Raji (cell line): ENCODE measurements at regions not wholly inside any gene's neighbourhood (a gene's known extent, or its start where the extent isn't known, plus 50 kb on each side); places are given as distances from the start of the nearest gene placed in this dataset.

Experiments used
- POLR2A ChIP-seq: IDR thresholded peaks from 2 replicates; pipeline ENCODE4 v1.6.1; 2011; ENCODE audit warnings: low read depth, low read length, control low read depth; ENCODE audit not compliant: insufficient read depth

- TF ChIP-seq POLR2A, result no peak
Observed at GRCh38 chr1:55285834-55286233, 70.7 kb upstream of the USP24 start.

- no peak for TF ChIP-seq POLR2A
Observed at GRCh38 chr1:55284856-55285255, 69.7 kb upstream of the USP24 start.

GRCh38 chr1:55282058-55282457 is 66.9 kb upstream of the USP24 start:
- no peak for TF ChIP-seq POLR2A

GRCh38 chr1:55280731-55281130 is 65.6 kb upstream of the USP24 start:
- TF ChIP-seq POLR2A, result no peak

- TF ChIP-seq POLR2A, result no peak
Observed at GRCh38 chr1:55279627-55280026, 64.5 kb upstream of the USP24 start.

- no peak for TF ChIP-seq POLR2A
Observed at GRCh38 chr1:55278378-55278777, 63.2 kb upstream of the USP24 start.

GRCh38 chr1:55277377-55278130 is 62.4 kb upstream of the USP24 start:
- TF ChIP-seq POLR2A, result 0 out of 2 replicates have a peak, but pooled peaks have one; percentile 20

- TF ChIP-seq POLR2A, result no peak
Observed at GRCh38 chr1:55276671-55277376, 61.7 kb upstream of the USP24 start.

- no peak for TF ChIP-seq POLR2A
Observed at GRCh38 chr1:55275941-55276341, 60.8 kb upstream of the USP24 start.

- no peak for TF ChIP-seq POLR2A
Observed at GRCh38 chr1:55275151-55275748, 60.1 kb upstream of the USP24 start.

- TF ChIP-seq POLR2A, result no peak
Observed at GRCh38 chr1:55272994-55273393, 57.8 kb upstream of the USP24 start.
